ENCODE measurements at regions not wholly inside any gene's neighbourhood (a gene's known extent, or its start where the extent isn't known, plus 50 kb on each side); places are given as distances from the start of the nearest gene placed in this dataset.

DNA sequence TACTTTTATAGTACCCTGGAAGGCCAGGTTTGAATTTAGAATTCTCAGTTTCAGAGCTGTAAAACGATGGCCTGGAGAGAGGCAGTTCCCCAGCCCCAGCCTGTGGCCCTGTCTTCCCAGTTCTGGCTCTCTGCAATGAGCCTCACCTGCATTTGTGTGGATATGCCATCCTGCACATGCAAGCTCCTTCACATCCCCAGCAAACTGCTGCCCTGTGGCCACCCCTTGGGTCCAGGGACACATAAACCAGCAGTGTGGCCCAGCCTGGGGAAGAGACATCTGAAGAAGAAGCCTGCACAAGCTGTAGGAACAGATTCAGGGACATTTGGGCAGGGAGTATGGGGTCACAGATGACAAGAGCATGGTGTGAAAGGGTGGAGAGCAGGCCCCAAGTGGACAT, 174.3 kb upstream of the CRY1 start:
- TF ChIP-seq POLR2AphosphoS5 (IDR thresholded peaks at IDR 0.05; ENCODE audit: low read depth) (no peak), GABPA (IDR thresholded peaks at IDR 0.05; ENCODE audit: low read depth) (no peak)
- TF ChIP-seq, protein P1, sequence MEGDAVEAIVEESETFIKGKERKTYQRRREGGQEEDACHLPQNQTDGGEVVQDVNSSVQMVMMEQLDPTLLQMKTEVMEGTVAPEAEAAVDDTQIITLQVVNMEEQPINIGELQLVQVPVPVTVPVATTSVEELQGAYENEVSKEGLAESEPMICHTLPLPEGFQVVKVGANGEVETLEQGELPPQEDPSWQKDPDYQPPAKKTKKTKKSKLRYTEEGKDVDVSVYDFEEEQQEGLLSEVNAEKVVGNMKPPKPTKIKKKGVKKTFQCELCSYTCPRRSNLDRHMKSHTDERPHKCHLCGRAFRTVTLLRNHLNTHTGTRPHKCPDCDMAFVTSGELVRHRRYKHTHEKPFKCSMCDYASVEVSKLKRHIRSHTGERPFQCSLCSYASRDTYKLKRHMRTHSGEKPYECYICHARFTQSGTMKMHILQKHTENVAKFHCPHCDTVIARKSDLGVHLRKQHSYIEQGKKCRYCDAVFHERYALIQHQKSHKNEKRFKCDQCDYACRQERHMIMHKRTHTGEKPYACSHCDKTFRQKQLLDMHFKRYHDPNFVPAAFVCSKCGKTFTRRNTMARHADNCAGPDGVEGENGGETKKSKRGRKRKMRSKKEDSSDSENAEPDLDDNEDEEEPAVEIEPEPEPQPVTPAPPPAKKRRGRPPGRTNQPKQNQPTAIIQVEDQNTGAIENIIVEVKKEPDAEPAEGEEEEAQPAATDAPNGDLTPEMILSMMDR (IDR thresholded peaks at IDR 0.05; ENCODE audit: insufficient read depth, low read length) = no peak

Measured in HL-60 (cell line).